ENCODE measurements at regions not wholly inside any gene's neighbourhood (a gene's known extent, or its start where the extent isn't known, plus 50 kb on each side); places are given as distances from the start of the nearest gene placed in this dataset.

DNA sequence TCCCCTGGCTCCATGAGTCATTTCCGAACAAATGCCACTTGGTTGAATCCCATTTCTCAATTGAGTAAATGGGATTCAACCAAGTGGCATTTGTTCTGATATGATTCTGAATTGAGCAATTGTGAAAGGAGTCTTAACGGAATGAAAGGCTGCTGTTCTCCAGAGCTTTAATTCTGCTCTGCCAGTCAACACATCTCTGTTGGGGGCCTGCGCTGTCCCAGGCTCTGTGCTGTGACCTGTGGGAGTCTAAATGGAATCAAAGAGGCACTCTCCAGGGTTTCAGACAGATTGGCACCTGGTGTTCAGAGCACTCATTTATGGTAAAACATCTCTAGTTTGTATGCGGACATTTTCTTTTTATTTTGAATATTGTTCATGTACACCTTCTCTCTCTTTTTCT, 126.2 kb downstream of the WSCD1 start:
- Histone ChIP-seq H2AFZ (ENCODE audit: low read depth, low read length) (no peak overlapping the region), H3K4me1 (replicated peaks in 1 of 2; ENCODE audit: control insufficient read depth in 2 of 2, insufficient read depth in 2 of 2, low read length in 2 of 2) (no peaks in the 10 kb centered on the region), H3K4me3 (no peak overlapping the region), H3K79me2 (ENCODE audit: control insufficient read depth, insufficient read depth, low read length) (no peaks in the 10 kb centered on the region), H3K4me2 (ENCODE audit: insufficient read depth, low read length) (no peak overlapping the region), H3K27ac (ENCODE audit: extremely low read depth, low read depth, low read length) (no peak overlapping the region), H3K9ac (ENCODE audit: insufficient read depth in 1 of 2, low read depth in 2 of 2, low read length in 2 of 2) (no peak overlapping the region), H3K9me3 (replicated peaks; ENCODE audit: control insufficient read depth, insufficient read depth, low read depth, low read length) (no peaks in the 10 kb centered on the region), H3K9me1 (ENCODE audit: control insufficient read depth, insufficient read depth, low read length) (no peaks in the 10 kb centered on the region), H3K36me3 (ENCODE audit: control insufficient read depth, insufficient read depth, low read length) (no peaks in the 10 kb centered on the region), H3K27me3 (ENCODE audit: control insufficient read depth in 2 of 2, insufficient read depth in 2 of 2, low read length in 2 of 2) (no peaks in the 10 kb centered on the region; a peak in 1 of 5 replicates), H4K20me1 (replicated peaks; ENCODE audit: control insufficient read depth, insufficient read depth, low read length) (no peaks in the 10 kb centered on the region)
- DNase-seq (ENCODE audit: extremely low read depth in 1 of 4, low spot score in 3 of 4) = no peak
- ChIA-PET CTCF (ENCODE audit: low intra/inter-chr PET ratio) (no interaction called here), POLR2A (no interaction called here)
- in situ Hi-C loops (cut with MboI) = no loop called here
- 5% methylated on average over 4 of the region's 4 CpGs for WGBS (ENCODE audit: insufficient coverage, low coverage, missing lambda C conversion rate)
- no peak for ATAC-seq
- TF ChIP-seq ZNF444 (CRISPR knock-in tag; IDR thresholded peaks at IDR 0.05) = no peak
- TF ChIP-seq RNF2 (IDR thresholded peaks at IDR 0.05) = no peak
- TF ChIP-seq, protein P1, sequence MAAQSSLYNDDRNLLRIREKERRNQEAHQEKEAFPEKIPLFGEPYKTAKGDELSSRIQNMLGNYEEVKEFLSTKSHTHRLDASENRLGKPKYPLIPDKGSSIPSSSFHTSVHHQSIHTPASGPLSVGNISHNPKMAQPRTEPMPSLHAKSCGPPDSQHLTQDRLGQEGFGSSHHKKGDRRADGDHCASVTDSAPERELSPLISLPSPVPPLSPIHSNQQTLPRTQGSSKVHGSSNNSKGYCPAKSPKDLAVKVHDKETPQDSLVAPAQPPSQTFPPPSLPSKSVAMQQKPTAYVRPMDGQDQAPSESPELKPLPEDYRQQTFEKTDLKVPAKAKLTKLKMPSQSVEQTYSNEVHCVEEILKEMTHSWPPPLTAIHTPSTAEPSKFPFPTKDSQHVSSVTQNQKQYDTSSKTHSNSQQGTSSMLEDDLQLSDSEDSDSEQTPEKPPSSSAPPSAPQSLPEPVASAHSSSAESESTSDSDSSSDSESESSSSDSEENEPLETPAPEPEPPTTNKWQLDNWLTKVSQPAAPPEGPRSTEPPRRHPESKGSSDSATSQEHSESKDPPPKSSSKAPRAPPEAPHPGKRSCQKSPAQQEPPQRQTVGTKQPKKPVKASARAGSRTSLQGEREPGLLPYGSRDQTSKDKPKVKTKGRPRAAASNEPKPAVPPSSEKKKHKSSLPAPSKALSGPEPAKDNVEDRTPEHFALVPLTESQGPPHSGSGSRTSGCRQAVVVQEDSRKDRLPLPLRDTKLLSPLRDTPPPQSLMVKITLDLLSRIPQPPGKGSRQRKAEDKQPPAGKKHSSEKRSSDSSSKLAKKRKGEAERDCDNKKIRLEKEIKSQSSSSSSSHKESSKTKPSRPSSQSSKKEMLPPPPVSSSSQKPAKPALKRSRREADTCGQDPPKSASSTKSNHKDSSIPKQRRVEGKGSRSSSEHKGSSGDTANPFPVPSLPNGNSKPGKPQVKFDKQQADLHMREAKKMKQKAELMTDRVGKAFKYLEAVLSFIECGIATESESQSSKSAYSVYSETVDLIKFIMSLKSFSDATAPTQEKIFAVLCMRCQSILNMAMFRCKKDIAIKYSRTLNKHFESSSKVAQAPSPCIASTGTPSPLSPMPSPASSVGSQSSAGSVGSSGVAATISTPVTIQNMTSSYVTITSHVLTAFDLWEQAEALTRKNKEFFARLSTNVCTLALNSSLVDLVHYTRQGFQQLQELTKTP (IDR thresholded peaks at IDR 0.05; ENCODE audit: low read depth in 1 of 2, partially characterized antibody in 2 of 2) = no peak
- TF ChIP-seq SLC30A9 (CRISPR knock-in tag; IDR thresholded peaks at IDR 0.05) = no peak
- no peak for TF ChIP-seq DIDO1 (tag; IDR thresholded peaks at IDR 0.05; ENCODE audit: low read depth)
- TF ChIP-seq MLLT1 (IDR thresholded peaks at IDR 0.05) = no peak
- TF ChIP-seq RFX5 (IDR thresholded peaks at IDR 0.05; ENCODE audit: low read depth, low read length) = no peak
- no peak for TF ChIP-seq GABPA (tag; conservative IDR thresholded peaks at IDR 0.05; ENCODE audit: low read depth)
- no peak for TF ChIP-seq ZFPM2 (CRISPR knock-in tag; IDR thresholded peaks at IDR 0.05)
- no peak for TF ChIP-seq SIN3A (IDR thresholded peaks at IDR 0.05; ENCODE audit: borderline replicate concordance in 2 of 2, control insufficient read depth in 1 of 2, low read depth in 2 of 2, low read length in 2 of 2)
- no peak for TF ChIP-seq WHSC1 (IDR thresholded peaks at IDR 0.05; ENCODE audit: low read length)
- TF ChIP-seq HDAC2 (IDR thresholded peaks at IDR 0.05) = no peak
- no peak for TF ChIP-seq PCBP1 (IDR thresholded peaks at IDR 0.05; ENCODE audit: low read depth, low read length, poor library complexity, severe bottlenecking)
- no peak for TF ChIP-seq ETV6 (IDR thresholded peaks at IDR 0.05; ENCODE audit: borderline replicate concordance in 1 of 2, low read depth in 2 of 2, low read length in 1 of 2)
- no peak for TF ChIP-seq ETV6 (CRISPR knock-in tag; IDR thresholded peaks at IDR 0.05; ENCODE audit: borderline replicate concordance)
- TF ChIP-seq, protein P2, sequence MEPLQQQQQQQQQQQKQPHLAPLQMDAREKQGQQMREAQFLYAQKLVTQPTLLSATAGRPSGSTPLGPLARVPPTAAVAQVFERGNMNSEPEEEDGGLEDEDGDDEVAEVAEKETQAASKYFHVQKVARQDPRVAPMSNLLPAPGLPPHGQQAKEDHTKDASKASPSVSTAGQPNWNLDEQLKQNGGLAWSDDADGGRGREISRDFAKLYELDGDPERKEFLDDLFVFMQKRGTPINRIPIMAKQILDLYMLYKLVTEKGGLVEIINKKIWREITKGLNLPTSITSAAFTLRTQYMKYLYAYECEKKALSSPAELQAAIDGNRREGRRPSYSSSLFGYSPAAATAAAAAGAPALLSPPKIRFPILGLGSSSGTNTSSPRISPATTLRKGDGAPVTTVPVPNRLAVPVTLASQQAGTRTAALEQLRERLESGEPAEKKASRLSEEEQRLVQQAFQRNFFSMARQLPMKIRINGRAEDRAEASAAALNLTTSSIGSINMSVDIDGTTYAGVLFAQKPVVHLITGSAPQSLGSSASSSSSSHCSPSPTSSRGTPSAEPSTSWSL (CRISPR knock-in tag; IDR thresholded peaks at IDR 0.05; ENCODE audit: borderline replicate concordance) = no peak
- TF ChIP-seq ZZZ3 (IDR thresholded peaks at IDR 0.05) = no peak
- BruUV-seq (replicated peaks) = no TSS peak
- intact Hi-C loops (cut with micrococcal nuclease) = no loop called here
- FAIRE-seq = no peak

Data from K562 (cell line).